GM23338 (cell line): ENCODE measurements at regions not wholly inside any gene's neighbourhood (a gene's known extent, or its start where the extent isn't known, plus 50 kb on each side); places are given as distances from the start of the nearest gene placed in this dataset.

ENCODE experiments used
- EZH2 ChIP-seq: fragments of 200-600 bp; sonication (generic); IDR thresholded peaks from one replicate; pipeline ENCODE4 v1.8.0; 2017; ENCODE audit warnings: antibody characterized with exemption, mild to moderate bottlenecking, low read depth; ENCODE audit not compliant: unreplicated experiment
- EZH2phosphoT487 ChIP-seq: fragments of 200-600 bp; sonication (generic); IDR thresholded peaks from one replicate; pipeline ENCODE4 v1.8.1; 2018; ENCODE audit warnings: antibody characterized with exemption; ENCODE audit not compliant: unreplicated experiment
- NANOG ChIP-seq: IDR thresholded peaks from 2 replicates; pipeline ENCODE4 v1.6.1; 2016; ENCODE audit warnings: antibody characterized with exemption, borderline replicate concordance
- POLR2AphosphoS5 ChIP-seq: IDR thresholded peaks from 2 replicates; pipeline ENCODE4 v1.6.1; 2016; ENCODE audit warnings: antibody characterized with exemption, low read depth
- ZNF331 ChIP-seq: fragments of 250-450 bp; sonication (Bioruptor Pico); IDR thresholded peaks from 2 replicates; pipeline ENCODE4 v1.5.0; 2020; ENCODE audit warnings: low read depth, mild to moderate bottlenecking, moderate library complexity
- TF ChIP-seq, protein P1 (sequence below), 2 experiments: fragments of 200-600 bp in 1 of 2; sonication (generic) in 1 of 2; conservative IDR thresholded peaks; 2 replicates each; pipeline versions ENCODE4 v1.5.1 to v1.6.1; 2016 to 2017; ENCODE audit warnings: antibody characterized with exemption in 2 of 2, low read depth in 2 of 2, mild to moderate bottlenecking in 2 of 2, moderate library complexity in 1 of 2
- TF ChIP-seq, protein P2 (sequence below): IDR thresholded peaks from one replicate; pipeline ENCODE4 v1.6.1; 2018; ENCODE audit warnings: antibody characterized with exemption; ENCODE audit not compliant: unreplicated experiment

DNA sequence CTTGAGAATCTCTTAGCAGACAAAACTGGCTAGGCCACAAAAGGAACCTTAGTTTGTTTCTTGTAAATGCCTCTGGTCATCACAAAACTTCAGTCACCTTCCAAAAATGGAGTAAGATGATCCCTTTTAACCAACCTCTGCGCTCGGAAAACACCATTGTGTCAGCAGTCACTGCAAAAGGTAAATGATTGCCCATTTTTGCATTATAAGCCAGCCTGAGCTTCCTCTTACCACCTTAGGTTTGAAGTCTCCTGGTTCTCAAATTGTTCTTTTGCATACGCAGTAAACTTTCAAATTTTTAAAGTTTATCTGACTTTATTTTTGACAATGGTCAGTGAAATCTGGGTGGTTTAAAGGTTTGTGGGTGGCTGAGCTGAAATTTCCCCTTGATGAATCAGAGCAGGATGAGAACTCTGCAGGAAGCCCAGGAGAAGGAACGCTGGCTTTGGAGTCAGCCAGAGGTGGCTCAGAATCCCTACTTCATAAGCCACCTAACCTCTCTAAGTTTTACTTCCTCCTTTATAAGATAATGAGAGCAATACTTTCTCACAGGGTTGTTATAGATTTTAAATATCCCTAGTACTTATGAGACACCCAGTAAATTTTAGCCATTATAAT, 131.4 kb downstream of the MED10 start:
- TF ChIP-seq EZH2 (no peak), POLR2AphosphoS5 (no peak), ZNF331 (CRISPR knock-in tag) (no peak), EZH2phosphoT487 (no peak), NANOG (no peak)
- TF ChIP-seq, protein P1, sequence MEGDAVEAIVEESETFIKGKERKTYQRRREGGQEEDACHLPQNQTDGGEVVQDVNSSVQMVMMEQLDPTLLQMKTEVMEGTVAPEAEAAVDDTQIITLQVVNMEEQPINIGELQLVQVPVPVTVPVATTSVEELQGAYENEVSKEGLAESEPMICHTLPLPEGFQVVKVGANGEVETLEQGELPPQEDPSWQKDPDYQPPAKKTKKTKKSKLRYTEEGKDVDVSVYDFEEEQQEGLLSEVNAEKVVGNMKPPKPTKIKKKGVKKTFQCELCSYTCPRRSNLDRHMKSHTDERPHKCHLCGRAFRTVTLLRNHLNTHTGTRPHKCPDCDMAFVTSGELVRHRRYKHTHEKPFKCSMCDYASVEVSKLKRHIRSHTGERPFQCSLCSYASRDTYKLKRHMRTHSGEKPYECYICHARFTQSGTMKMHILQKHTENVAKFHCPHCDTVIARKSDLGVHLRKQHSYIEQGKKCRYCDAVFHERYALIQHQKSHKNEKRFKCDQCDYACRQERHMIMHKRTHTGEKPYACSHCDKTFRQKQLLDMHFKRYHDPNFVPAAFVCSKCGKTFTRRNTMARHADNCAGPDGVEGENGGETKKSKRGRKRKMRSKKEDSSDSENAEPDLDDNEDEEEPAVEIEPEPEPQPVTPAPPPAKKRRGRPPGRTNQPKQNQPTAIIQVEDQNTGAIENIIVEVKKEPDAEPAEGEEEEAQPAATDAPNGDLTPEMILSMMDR (conservative IDR thresholded peaks at IDR 0.05; ENCODE audit: low read depth in 2 of 2) = no peak
- TF ChIP-seq, protein P2, sequence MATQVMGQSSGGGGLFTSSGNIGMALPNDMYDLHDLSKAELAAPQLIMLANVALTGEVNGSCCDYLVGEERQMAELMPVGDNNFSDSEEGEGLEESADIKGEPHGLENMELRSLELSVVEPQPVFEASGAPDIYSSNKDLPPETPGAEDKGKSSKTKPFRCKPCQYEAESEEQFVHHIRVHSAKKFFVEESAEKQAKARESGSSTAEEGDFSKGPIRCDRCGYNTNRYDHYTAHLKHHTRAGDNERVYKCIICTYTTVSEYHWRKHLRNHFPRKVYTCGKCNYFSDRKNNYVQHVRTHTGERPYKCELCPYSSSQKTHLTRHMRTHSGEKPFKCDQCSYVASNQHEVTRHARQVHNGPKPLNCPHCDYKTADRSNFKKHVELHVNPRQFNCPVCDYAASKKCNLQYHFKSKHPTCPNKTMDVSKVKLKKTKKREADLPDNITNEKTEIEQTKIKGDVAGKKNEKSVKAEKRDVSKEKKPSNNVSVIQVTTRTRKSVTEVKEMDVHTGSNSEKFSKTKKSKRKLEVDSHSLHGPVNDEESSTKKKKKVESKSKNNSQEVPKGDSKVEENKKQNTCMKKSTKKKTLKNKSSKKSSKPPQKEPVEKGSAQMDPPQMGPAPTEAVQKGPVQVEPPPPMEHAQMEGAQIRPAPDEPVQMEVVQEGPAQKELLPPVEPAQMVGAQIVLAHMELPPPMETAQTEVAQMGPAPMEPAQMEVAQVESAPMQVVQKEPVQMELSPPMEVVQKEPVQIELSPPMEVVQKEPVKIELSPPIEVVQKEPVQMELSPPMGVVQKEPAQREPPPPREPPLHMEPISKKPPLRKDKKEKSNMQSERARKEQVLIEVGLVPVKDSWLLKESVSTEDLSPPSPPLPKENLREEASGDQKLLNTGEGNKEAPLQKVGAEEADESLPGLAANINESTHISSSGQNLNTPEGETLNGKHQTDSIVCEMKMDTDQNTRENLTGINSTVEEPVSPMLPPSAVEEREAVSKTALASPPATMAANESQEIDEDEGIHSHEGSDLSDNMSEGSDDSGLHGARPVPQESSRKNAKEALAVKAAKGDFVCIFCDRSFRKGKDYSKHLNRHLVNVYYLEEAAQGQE = no peak
